ENCODE measurements at regions not wholly inside any gene's neighbourhood (a gene's known extent, or its start where the extent isn't known, plus 50 kb on each side); places are given as distances from the start of the nearest gene placed in this dataset.

- TF ChIP-seq CTCF (conservative IDR thresholded peaks at IDR 0.05; ENCODE audit: low read length) (no peak), EZH2phosphoT487 (IDR thresholded peaks at IDR 0.05; ENCODE audit: borderline replicate concordance, low read depth, low read length) (no peak)
Observed at GRCh38 chr1:187283984-187284383, 455.2 kb downstream of the PLA2G4A start.

Measured in OCI-LY7 (cell line).